Endothelial cell of umbilical vein (primary cell): ENCODE measurements at regions not wholly inside any gene's neighbourhood (a gene's known extent, or its start where the extent isn't known, plus 50 kb on each side); places are given as distances from the start of the nearest gene placed in this dataset.

Experiments
- BruUV-seq: library from RNA; stranded (reverse); fragments of 400-500 nt; replicated peaks from 2 replicates; lab custom pipeline; 2021; lab: Mats Ljungman, UMichigan
- CTCF ChIA-PET: fragments of 300-600, 350-600 bp; sonication (Branson Sonifier 250); formaldehyde crosslinking; loops from one replicate; lab custom pipeline; 2021; ENCODE audit warnings: antibody characterized with exemption, inconsistent platforms; lab: Charles Lee
- POLR2A ChIA-PET: fragments of 300-600, 350-600 bp; sonication (Branson Sonifier 250); formaldehyde crosslinking; loops from one replicate; lab custom pipeline; 2021; ENCODE audit warnings: antibody characterized with exemption, inconsistent platforms; lab: Charles Lee
- DNase-seq: peaks from one replicate; pipeline ENCODE4 v3.0.0-alpha.2; 2011; ENCODE audit warnings: low read depth, low spot score
- FAIRE-seq: peaks from 2 replicates; lab custom pipeline; 2011; peaks lifted over from hg19 to GRCh38; lab: Jason Lieb, UNC
- H2AFZ ChIP-seq: 2 replicates; pipeline ENCODE4 v1.6.0; 2012; ENCODE audit warnings: low read depth, low read length, control low read depth, inconsistent platforms
- H3K27ac ChIP-seq: 2 replicates; pipeline ENCODE4 v1.5.1; 2011; ENCODE audit warnings: low read depth, mild to moderate bottlenecking, control low read depth, low read length, moderate library complexity; ENCODE audit not compliant: insufficient read depth
- H3K27me3 ChIP-seq, 2 experiments: 2 replicates each; pipeline versions ENCODE4 v1.6.0 to v1.6.1; 2011; ENCODE audit warnings: low read length in 2 of 2, mixed read lengths in 1 of 2; ENCODE audit not compliant: control insufficient read depth in 2 of 2, insufficient read depth in 2 of 2
- H3K36me3 ChIP-seq, 2 experiments: 2 replicates in 1 of 2; 3 replicates in 1 of 2; pipeline ENCODE4 v1.5.1; 2011; ENCODE audit warnings: low read length in 2 of 2, mild to moderate bottlenecking in 1 of 2, moderate library complexity in 1 of 2; ENCODE audit not compliant: control insufficient read depth in 2 of 2, insufficient read depth in 2 of 2; ENCODE audit errors: extremely low read depth in 1 of 2
- H3K4me1 ChIP-seq: 3 replicates; pipeline ENCODE4 v1.5.1; 2011; ENCODE audit warnings: mild to moderate bottlenecking, low read length; ENCODE audit not compliant: control insufficient read depth, insufficient read depth; ENCODE audit errors: extremely low read depth
- H3K4me2 ChIP-seq: 2 replicates; pipeline ENCODE4 v1.6.1; 2011; ENCODE audit warnings: low read length, control low read depth, mixed read lengths; ENCODE audit not compliant: insufficient read depth
- H3K4me3 ChIP-seq, 3 experiments: fragments of 200-600 bp in 1 of 3; sonication (generic), shearing (Covaris generic) in 1 of 3; replicated peaks in 1 of 3; 2 replicates each; pipeline ENCODE4 v1.5.1; 2011 to 2016; ENCODE audit warnings: control low read depth in 3 of 3, low read length in 3 of 3, mild to moderate bottlenecking in 2 of 3, inconsistent platforms in 1 of 3, low read depth in 1 of 3, moderate library complexity in 1 of 3; ENCODE audit not compliant: insufficient read depth in 1 of 3
- H3K79me2 ChIP-seq: 2 replicates; pipeline ENCODE4 v1.6.0; 2012; ENCODE audit warnings: low read length, inconsistent platforms; ENCODE audit not compliant: control insufficient read depth, insufficient read depth
- H3K9ac ChIP-seq: replicated peaks from 2 replicates; pipeline ENCODE3; 2011; ENCODE audit warnings: low read length, control low read depth; ENCODE audit not compliant: insufficient read depth; ENCODE audit errors: extremely low read depth
- H3K9me1 ChIP-seq: replicated peaks from 3 replicates; pipeline ENCODE4 v1.6.0; 2011; ENCODE audit warnings: mild to moderate bottlenecking, low read length; ENCODE audit not compliant: control insufficient read depth, insufficient read depth; ENCODE audit errors: extremely low read depth
- H3K9me3 ChIP-seq: replicated peaks from 2 replicates; pipeline ENCODE4 v1.5.1; 2012; ENCODE audit warnings: low read length, inconsistent platforms; ENCODE audit not compliant: control insufficient read depth, insufficient read depth
- H4K20me1 ChIP-seq: replicated peaks from 2 replicates; pipeline ENCODE3; 2011; ENCODE audit warnings: mild to moderate bottlenecking, low read length; ENCODE audit not compliant: control insufficient read depth, insufficient read depth; ENCODE audit errors: extremely low read depth
- CTCF ChIP-seq, 2 donors: IDR thresholded peaks; 1 replicate in 1 of 2; 2 replicates in 1 of 2; pipeline ENCODE4 v1.5.1; 2011; ENCODE audit warnings: low read length in 2 of 2, mild to moderate bottlenecking in 2 of 2, moderate library complexity in 2 of 2, control low read depth in 1 of 2, inconsistent platforms in 1 of 2, low read depth in 1 of 2; ENCODE audit not compliant: insufficient read depth in 1 of 2; ENCODE audit errors: extremely low read depth in 1 of 2
- EZH2 ChIP-seq: IDR thresholded peaks from 2 replicates; pipeline ENCODE4 v1.6.1; 2012; ENCODE audit warnings: borderline replicate concordance, low read depth, mild to moderate bottlenecking, moderate library complexity, low read length, inconsistent platforms; ENCODE audit not compliant: severe bottlenecking
- FOS ChIP-seq: IDR thresholded peaks from 2 replicates; pipeline ENCODE4 v1.6.1; 2011; ENCODE audit warnings: mild to moderate bottlenecking, low read length, moderate library complexity, borderline replicate concordance; ENCODE audit not compliant: insufficient read depth
- GATA2 ChIP-seq: IDR thresholded peaks from 2 replicates; pipeline ENCODE4 v1.7.0; 2011; ENCODE audit warnings: low read depth, mild to moderate bottlenecking, moderate library complexity, mixed read lengths, low read length; ENCODE audit not compliant: insufficient read length, insufficient read depth
- JUN ChIP-seq: IDR thresholded peaks from 2 replicates; pipeline ENCODE4 v1.6.1; 2011; ENCODE audit warnings: borderline replicate concordance, low read depth; ENCODE audit not compliant: insufficient read length, insufficient read depth
- MYC ChIP-seq: IDR thresholded peaks from one replicate; pipeline ENCODE4 v1.6.1; 2011; ENCODE audit warnings: mild to moderate bottlenecking, low read depth, low read length
- POLR2A ChIP-seq: IDR thresholded peaks from 2 replicates; pipeline ENCODE4 v1.6.1; 2012; ENCODE audit warnings: low read depth, mild to moderate bottlenecking, control low read depth, low read length
- POLR2AphosphoS5 ChIP-seq: IDR thresholded peaks from 2 replicates; pipeline ENCODE4 v1.6.1; 2012; ENCODE audit warnings: low read depth, mild to moderate bottlenecking, control low read depth, low read length, moderate library complexity; ENCODE audit not compliant: insufficient read depth
- dilution Hi-C: fragments of 300-500 bp; cut with MboI; formaldehyde crosslinking; loops from one replicate; pipeline ENCODE4 v1.15.0; 2019; ENCODE audit warnings: low sequenced_read_pairs; ENCODE audit not compliant: extremely low pct_ligation_motif_present
- intact Hi-C: fragments of 100-400 bp; cut with micrococcal nuclease; formaldehyde crosslinking; loops from one replicate; pipeline ENCODE4 v1.10.0; 2022

GRCh38 chr1:70807088-70807664 lies 240.4 kb downstream of the PTGER3 start:
- intact Hi-C loops (no loop called here), dilution Hi-C loops (no loop called here)
- no peak for FAIRE-seq
- POLR2A ChIA-PET, result no interaction called here
- TF ChIP-seq MYC, result no peak
- TF ChIP-seq EZH2, result no peak
- TF ChIP-seq FOS, result no peak
- TF ChIP-seq POLR2AphosphoS5, result no peak
- Histone ChIP-seq H3K27ac (no peak overlapping the region), H3K9me3 (no peaks in the 10 kb centered on the region), H3K4me2 (no peak overlapping the region), H2AFZ (no peak overlapping the region), H3K9me1 (no peaks in the 10 kb centered on the region), H4K20me1 (no peaks in the 10 kb centered on the region), H3K27me3 (no peaks in the 10 kb centered on the region), H3K36me3 (no peaks in the 10 kb centered on the region), H3K79me2 (no peaks in the 10 kb centered on the region), H3K4me1 (no peaks in the 10 kb centered on the region), H3K4me3 (no peak overlapping the region), H3K9ac (no peak overlapping the region)
- DNase-seq, result no peak
- CTCF ChIA-PET, result no interaction called here
- BruUV-seq, result no TSS peak

GRCh38 chr1:70809069-70809468 lies 238.5 kb downstream of the PTGER3 start:
- no peaks in the 10 kb centered on the region for H4K20me1 ChIP-seq
- no peak overlapping the region for H3K27ac ChIP-seq
- H3K4me2 ChIP-seq, result no peak overlapping the region
- intact Hi-C loops, result no loop called here
- no peaks in the 10 kb centered on the region for H3K9me3 ChIP-seq
- H2AFZ ChIP-seq, result no peak overlapping the region
- H3K27me3 ChIP-seq, result no peaks in the 10 kb centered on the region
- dilution Hi-C loops, result no loop called here
- H3K9ac ChIP-seq, result no peak overlapping the region
- TF ChIP-seq CTCF (IDR thresholded peaks at IDR 0.05; ENCODE audit: extremely low read depth in 1 of 2, insufficient read depth in 1 of 2, low read depth in 1 of 2, low read length in 2 of 2), result no peak
- TF ChIP-seq JUN, result no peak
- TF ChIP-seq POLR2A, result no peak
- TF ChIP-seq MYC, result no peak
- TF ChIP-seq GATA2, result no peak
- no peak for TF ChIP-seq FOS
- TF ChIP-seq POLR2AphosphoS5, result no peak
- no peak for TF ChIP-seq EZH2
- FAIRE-seq (no peak), DNase-seq (no peak)
- no peaks in the 10 kb centered on the region for H3K9me1 ChIP-seq
- H3K4me1 ChIP-seq, result no peaks in the 10 kb centered on the region
- BruUV-seq, result no TSS peak
- no peaks in the 10 kb centered on the region for H3K36me3 ChIP-seq
- ChIA-PET CTCF (no interaction called here), POLR2A (no interaction called here)
- H3K4me3 ChIP-seq, result no peak overlapping the region
- no peaks in the 10 kb centered on the region for H3K79me2 ChIP-seq
